Left ventricle myocardium inferior (tissue), 1 donor: ENCODE measurements at regions not wholly inside any gene's neighbourhood (a gene's known extent, or its start where the extent isn't known, plus 50 kb on each side); places are given as distances from the start of the nearest gene placed in this dataset.
"Not testable (repeated sequence)": the region's sequence is repeated elsewhere in the genome, so short reads cannot be mapped to it uniquely, and the experiment has no call there.

Experiments used
- DNase-seq: peaks from one replicate; pipeline ENCODE4 v3.0.0-alpha.2; 2020
- H3K27ac ChIP-seq: fragments of 200-600 bp; replicated peaks from 2 replicates; pipeline ENCODE4 v1.8.0; 2021
- H3K27me3 ChIP-seq: fragments of 200-600 bp; 2 replicates; pipeline ENCODE4 v1.8.0; 2021; ENCODE audit warnings: low read depth
- H3K36me3 ChIP-seq: fragments of 200-600 bp; 2 replicates; pipeline ENCODE4 v1.8.0; 2021
- H3K4me1 ChIP-seq: fragments of 200-600 bp; 2 replicates; pipeline ENCODE4 v1.8.0; 2021
- H3K4me3 ChIP-seq: fragments of 200-600 bp; 2 replicates; pipeline ENCODE4 v1.8.0; 2021; ENCODE audit warnings: mild to moderate bottlenecking, moderate library complexity
- H3K9me3 ChIP-seq: fragments of 200-600 bp; replicated peaks from 2 replicates; pipeline ENCODE4 v1.8.0; 2021
- CTCF ChIP-seq: fragments of 200-600 bp; IDR thresholded peaks from 2 replicates; pipeline ENCODE4 v1.8.0; 2021; ENCODE audit warnings: antibody characterized with exemption, mild to moderate bottlenecking, borderline replicate concordance
- intact Hi-C: fragments of 100-400 bp; cut with micrococcal nuclease; formaldehyde crosslinking; loops from one replicate; pipeline ENCODE4 v1.11.0; 2022
- donor health status: DM: no; HTN: yes; CAD: no; lungs with severe emphysema.

- H3K4me1 ChIP-seq: no peaks in the 10 kb centered on the region
- no peak for DNase-seq
- H3K9me3 ChIP-seq: peaks cover 4% of the 10 kb centered on the region
- no peak overlapping the region for H3K27ac ChIP-seq
- H3K36me3 ChIP-seq: no peaks in the 10 kb centered on the region
- TF ChIP-seq CTCF: no peak
- H3K4me3 ChIP-seq: no peak overlapping the region
- intact Hi-C loops: no loop called here
- H3K27me3 ChIP-seq: no peaks in the 10 kb centered on the region
These were observed 832.8 kb downstream of the FSCB start for GRCh38 chr14:43674273-43674672.

- Histone ChIP-seq H3K36me3 (no peaks in the 10 kb centered on the region), H3K27me3 (no peaks in the 10 kb centered on the region), H3K4me3 (no peak overlapping the region), H3K9me3 (peaks cover 22% of the 10 kb centered on the region), H3K4me1 (no peaks in the 10 kb centered on the region), H3K27ac (no peak overlapping the region)
- DNase-seq: no peak
- intact Hi-C loops: no loop called here
- TF ChIP-seq CTCF: no peak
These were observed 835.2 kb downstream of the FSCB start for GRCh38 chr14:43671716-43672485.

- intact Hi-C loops: no loop called here
- no peak for TF ChIP-seq CTCF
- Histone ChIP-seq H3K4me3 (no peak overlapping the region), H3K27me3 (no peaks in the 10 kb centered on the region), H3K27ac (no peak overlapping the region), H3K9me3 (peaks cover 22% of the 10 kb centered on the region), H3K4me1 (no peaks in the 10 kb centered on the region), H3K36me3 (no peaks in the 10 kb centered on the region)
- no peak for DNase-seq
These were observed 837.7 kb downstream of the FSCB start for GRCh38 chr14:43669355-43669754.

- H3K27ac ChIP-seq: no peak overlapping the region
- DNase-seq: no peak
- no peak for TF ChIP-seq CTCF
- H3K36me3 ChIP-seq: no peaks in the 10 kb centered on the region
- intact Hi-C loops: no loop called here
- H3K9me3 ChIP-seq: peaks cover 22% of the 10 kb centered on the region
- H3K4me1 ChIP-seq: no peaks in the 10 kb centered on the region
- no peak overlapping the region for H3K4me3 ChIP-seq
- H3K27me3 ChIP-seq: no peaks in the 10 kb centered on the region
These were observed 841.4 kb downstream of the FSCB start for GRCh38 chr14:43665570-43666267.

- intact Hi-C loops, H3K27ac ChIP-seq, H3K27me3 ChIP-seq, DNase-seq, H3K4me3 ChIP-seq, H3K4me1 ChIP-seq, H3K36me3 ChIP-seq: not testable (repeated sequence)
- H3K9me3 ChIP-seq: peaks cover 36% of the 10 kb centered on the region
These were observed 851.9 kb downstream of the FSCB start for GRCh38 chr14:43655194-43655593.

- Histone ChIP-seq H3K4me1 (no peaks in the 10 kb centered on the region), H3K4me3 (no peak overlapping the region), H3K36me3 (no peaks in the 10 kb centered on the region), H3K27me3 (no peaks in the 10 kb centered on the region), H3K9me3 (peaks cover 36% of the 10 kb centered on the region), H3K27ac (no peak overlapping the region)
- no peak for TF ChIP-seq CTCF
- no peak for DNase-seq
- intact Hi-C loops: no loop called here
These were observed 855.2 kb downstream of the FSCB start for GRCh38 chr14:43651896-43652295.
